Stimulated activated effector memory CD8-positive, alpha-beta T cell treated with anti-CD3 and anti-CD28 coated beads, Interleukin-12 subunit alpha, Interleukin-12 subunit beta, amount 100 ng/mL, for 72 hours (primary cell): ENCODE measurements at regions not wholly inside any gene's neighbourhood (a gene's known extent, or its start where the extent isn't known, plus 50 kb on each side); places are given as distances from the start of the nearest gene placed in this dataset.

Experiments
- ATAC-seq: fragments of 150-1000 bp; cut with Tn5 transposase; 2 replicates; pipeline ENCODE4 v1.10.0; 2021
- DNase-seq, 2 donors: peaks; one replicate each; pipeline ENCODE4 v3.0.0; 2021 to 2022; ENCODE audit warnings: low spot score in 2 of 2
- H3K27ac Mint-ChIP-seq: one replicate; pipeline ENCODE4 v1.8.0; 2022; ENCODE audit warnings: mild to moderate bottlenecking, mixed read lengths
- H3K36me3 Mint-ChIP-seq: one replicate; pipeline ENCODE4 v1.8.0; 2022; ENCODE audit warnings: mild to moderate bottlenecking, mixed read lengths
- H3K4me1 Mint-ChIP-seq: one replicate; pipeline ENCODE4 v1.8.0; 2022; ENCODE audit warnings: mixed read lengths
- H3K4me3 Mint-ChIP-seq: one replicate; pipeline ENCODE4 v1.8.0; 2022; ENCODE audit warnings: mild to moderate bottlenecking, mixed read lengths
- H3K9me3 Mint-ChIP-seq: one replicate; pipeline ENCODE4 v1.8.0; 2022; ENCODE audit warnings: mixed read lengths

- Mint-ChIP-seq H3K36me3 (no peaks in the 10 kb centered on the region), H3K4me3 (no peak overlapping the region)
- ATAC-seq = no peak
Observed at GRCh38 chr13:62356977-62357376, 941.3 kb upstream of the PCDH20 start.

GRCh38 chr13:62337109-62337880, 921.6 kb upstream of the PCDH20 start:
- Mint-ChIP-seq H3K9me3 (peaks cover 10% of the 10 kb centered on the region), H3K4me3 (no peak overlapping the region), H3K27ac (no peak overlapping the region), H3K4me1 (no peaks in the 10 kb centered on the region), H3K36me3 (no peaks in the 10 kb centered on the region)
- ATAC-seq (no peak), DNase-seq (no peak)

More at GRCh38 chr13:62356977-62357376, 941.3 kb upstream of the PCDH20 start:
- H3K9me3 Mint-ChIP-seq = peaks cover 15% of the 10 kb centered on the region
- no peaks in the 10 kb centered on the region for H3K4me1 Mint-ChIP-seq
- DNase-seq = no peak
- H3K27ac Mint-ChIP-seq = no peak overlapping the region

GRCh38 chr13:62336507-62336906, 920.9 kb upstream of the PCDH20 start:
- no peak for DNase-seq

GRCh38 chr13:62333466-62333865, 917.8 kb upstream of the PCDH20 start:
- H3K9me3 Mint-ChIP-seq = peaks cover 16% of the 10 kb centered on the region
- no peaks in the 10 kb centered on the region for H3K4me1 Mint-ChIP-seq

More at GRCh38 chr13:62336507-62336906, 920.9 kb upstream of the PCDH20 start:
- Mint-ChIP-seq H3K36me3 (no peaks in the 10 kb centered on the region), H3K4me1 (no peaks in the 10 kb centered on the region), H3K9me3 (peaks cover 15% of the 10 kb centered on the region), H3K27ac (no peak overlapping the region), H3K4me3 (no peak overlapping the region)
- ATAC-seq = no peak

GRCh38 chr13:62331384-62331783, 915.7 kb upstream of the PCDH20 start:
- H3K4me3 Mint-ChIP-seq = no peak overlapping the region
- no peaks in the 10 kb centered on the region for H3K4me1 Mint-ChIP-seq
- ATAC-seq (no peak), DNase-seq (no peak)
- no peaks in the 10 kb centered on the region for H3K36me3 Mint-ChIP-seq
- no peak overlapping the region for H3K27ac Mint-ChIP-seq
- H3K9me3 Mint-ChIP-seq = peaks cover 21% of the 10 kb centered on the region

More at GRCh38 chr13:62333466-62333865, 917.8 kb upstream of the PCDH20 start:
- ATAC-seq (no peak), DNase-seq (no peak)
- no peak overlapping the region for H3K4me3 Mint-ChIP-seq
- no peaks in the 10 kb centered on the region for H3K36me3 Mint-ChIP-seq
- no peak overlapping the region for H3K27ac Mint-ChIP-seq

GRCh38 chr13:62327367-62327766, 911.7 kb upstream of the PCDH20 start:
- Mint-ChIP-seq H3K4me1 (no peaks in the 10 kb centered on the region), H3K9me3 (peaks cover 15% of the 10 kb centered on the region), H3K27ac (no peak overlapping the region), H3K4me3 (no peak overlapping the region), H3K36me3 (no peaks in the 10 kb centered on the region)
- no peak for DNase-seq
- ATAC-seq = no peak

GRCh38 chr13:62324842-62325241, 909.2 kb upstream of the PCDH20 start:
- DNase-seq (no peak), ATAC-seq (no peak)
- no peak overlapping the region for H3K4me3 Mint-ChIP-seq
- H3K4me1 Mint-ChIP-seq = no peaks in the 10 kb centered on the region
- peaks cover 8% of the 10 kb centered on the region for H3K9me3 Mint-ChIP-seq
- no peaks in the 10 kb centered on the region for H3K36me3 Mint-ChIP-seq
- no peak overlapping the region for H3K27ac Mint-ChIP-seq

- Mint-ChIP-seq H3K27ac (no peak overlapping the region), H3K9me3 (peaks cover 5% of the 10 kb centered on the region), H3K4me3 (no peak overlapping the region), H3K36me3 (no peaks in the 10 kb centered on the region), H3K4me1 (no peaks in the 10 kb centered on the region)
- ATAC-seq (no peak), DNase-seq (no peak)
Observed at GRCh38 chr13:62321895-62322294, 906.2 kb upstream of the PCDH20 start.

GRCh38 chr13:62321139-62321538, 905.5 kb upstream of the PCDH20 start:
- H3K9me3 Mint-ChIP-seq = peaks cover 5% of the 10 kb centered on the region
- no peaks in the 10 kb centered on the region for H3K4me1 Mint-ChIP-seq
- no peak for DNase-seq
- no peak overlapping the region for H3K27ac Mint-ChIP-seq
- no peaks in the 10 kb centered on the region for H3K36me3 Mint-ChIP-seq
- no peak for ATAC-seq
- no peak overlapping the region for H3K4me3 Mint-ChIP-seq

GRCh38 chr13:62320129-62321108, 904.8 kb upstream of the PCDH20 start:
- H3K36me3 Mint-ChIP-seq = no peaks in the 10 kb centered on the region
- peaks cover 5% of the 10 kb centered on the region for H3K9me3 Mint-ChIP-seq
- H3K4me3 Mint-ChIP-seq = no peak overlapping the region
- ATAC-seq = no peak
- no peaks in the 10 kb centered on the region for H3K4me1 Mint-ChIP-seq
- no peak overlapping the region for H3K27ac Mint-ChIP-seq
- DNase-seq = no peak

- peaks cover 7% of the 10 kb centered on the region for H3K9me3 Mint-ChIP-seq
- DNase-seq = no peak
- ATAC-seq = no peak
- H3K4me1 Mint-ChIP-seq = no peaks in the 10 kb centered on the region
- H3K36me3 Mint-ChIP-seq = no peaks in the 10 kb centered on the region
- no peak overlapping the region for H3K4me3 Mint-ChIP-seq
- no peak overlapping the region for H3K27ac Mint-ChIP-seq
Observed at GRCh38 chr13:62309904-62310303, 894.3 kb upstream of the PCDH20 start.

GRCh38 chr13:62305756-62306155, 890.1 kb upstream of the PCDH20 start:
- Mint-ChIP-seq H3K4me3 (no peak overlapping the region), H3K9me3 (peaks cover 7% of the 10 kb centered on the region), H3K36me3 (no peaks in the 10 kb centered on the region), H3K4me1 (no peaks in the 10 kb centered on the region), H3K27ac (no peak overlapping the region)
- ATAC-seq (no peak), DNase-seq (no peak)

GRCh38 chr13:62302341-62302740, 886.7 kb upstream of the PCDH20 start:
- H3K9me3 Mint-ChIP-seq = peaks cover 10% of the 10 kb centered on the region

GRCh38 chr13:62299988-62300387, 884.3 kb upstream of the PCDH20 start:
- no peaks in the 10 kb centered on the region for H3K36me3 Mint-ChIP-seq
- no peak for DNase-seq
- H3K27ac Mint-ChIP-seq = no peak overlapping the region
- H3K4me3 Mint-ChIP-seq = no peak overlapping the region
- no peak for ATAC-seq
- H3K9me3 Mint-ChIP-seq = peaks cover 10% of the 10 kb centered on the region
- no peaks in the 10 kb centered on the region for H3K4me1 Mint-ChIP-seq

More at GRCh38 chr13:62302341-62302740, 886.7 kb upstream of the PCDH20 start:
- Mint-ChIP-seq H3K4me3 (no peak overlapping the region), H3K27ac (no peak overlapping the region), H3K4me1 (no peaks in the 10 kb centered on the region), H3K36me3 (no peaks in the 10 kb centered on the region)
- no peak for ATAC-seq
- DNase-seq = no peak

- Mint-ChIP-seq H3K9me3 (peaks cover 9% of the 10 kb centered on the region), H3K4me3 (no peak overlapping the region), H3K4me1 (no peaks in the 10 kb centered on the region)
Observed at GRCh38 chr13:62296812-62297211, 881.2 kb upstream of the PCDH20 start.

More at GRCh38 chr13:62296812-62297211, 881.2 kb upstream of the PCDH20 start:
- Mint-ChIP-seq H3K36me3 (no peaks in the 10 kb centered on the region), H3K27ac (no peak overlapping the region)
- ATAC-seq (no peak), DNase-seq (no peak)
